Fibroblast of lung (primary cell): ENCODE measurements at regions not wholly inside any gene's neighbourhood (a gene's known extent, or its start where the extent isn't known, plus 50 kb on each side); places are given as distances from the start of the nearest gene placed in this dataset.

Experiments used
- EZH2 ChIP-seq: IDR thresholded peaks from 2 replicates; pipeline ENCODE4 v1.5.1; 2012; ENCODE audit warnings: low read length, control low read depth, mild to moderate bottlenecking; ENCODE audit errors: missing control alignments
- TF ChIP-seq, protein P1 (sequence below), 2 donors: IDR thresholded peaks in 1 of 2; conservative IDR thresholded peaks in 1 of 2; 1 replicate in 1 of 2; 2 replicates in 1 of 2; pipeline ENCODE4 v1.5.1; 2011 to 2012; ENCODE audit warnings: low read length in 2 of 2, control low read depth in 1 of 2, inconsistent platforms in 1 of 2, low read depth in 1 of 2, mild to moderate bottlenecking in 1 of 2

DNA sequence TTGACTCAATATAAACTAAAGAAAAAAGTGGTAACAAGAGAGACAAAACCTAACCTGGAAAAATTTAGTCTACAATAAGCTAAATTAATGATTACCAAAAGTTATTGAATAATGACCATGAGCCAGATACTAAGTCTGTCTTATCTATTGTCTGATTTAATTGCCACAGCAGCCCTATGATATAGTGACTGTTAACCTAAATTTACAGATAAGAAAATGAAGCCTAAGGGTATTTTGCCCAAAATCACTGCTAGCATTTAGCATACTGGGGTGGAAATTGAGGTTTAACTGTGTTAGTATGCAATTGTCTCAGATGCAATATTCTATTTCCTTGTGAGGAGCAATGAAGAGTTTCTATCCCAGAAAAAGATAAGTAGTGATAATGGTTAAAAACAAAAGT, 361.0 kb upstream of the EYS start:
- no peak for TF ChIP-seq EZH2
- TF ChIP-seq, protein P1, sequence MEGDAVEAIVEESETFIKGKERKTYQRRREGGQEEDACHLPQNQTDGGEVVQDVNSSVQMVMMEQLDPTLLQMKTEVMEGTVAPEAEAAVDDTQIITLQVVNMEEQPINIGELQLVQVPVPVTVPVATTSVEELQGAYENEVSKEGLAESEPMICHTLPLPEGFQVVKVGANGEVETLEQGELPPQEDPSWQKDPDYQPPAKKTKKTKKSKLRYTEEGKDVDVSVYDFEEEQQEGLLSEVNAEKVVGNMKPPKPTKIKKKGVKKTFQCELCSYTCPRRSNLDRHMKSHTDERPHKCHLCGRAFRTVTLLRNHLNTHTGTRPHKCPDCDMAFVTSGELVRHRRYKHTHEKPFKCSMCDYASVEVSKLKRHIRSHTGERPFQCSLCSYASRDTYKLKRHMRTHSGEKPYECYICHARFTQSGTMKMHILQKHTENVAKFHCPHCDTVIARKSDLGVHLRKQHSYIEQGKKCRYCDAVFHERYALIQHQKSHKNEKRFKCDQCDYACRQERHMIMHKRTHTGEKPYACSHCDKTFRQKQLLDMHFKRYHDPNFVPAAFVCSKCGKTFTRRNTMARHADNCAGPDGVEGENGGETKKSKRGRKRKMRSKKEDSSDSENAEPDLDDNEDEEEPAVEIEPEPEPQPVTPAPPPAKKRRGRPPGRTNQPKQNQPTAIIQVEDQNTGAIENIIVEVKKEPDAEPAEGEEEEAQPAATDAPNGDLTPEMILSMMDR (conservative IDR thresholded peaks at IDR 0.05 in 1 of 2, IDR thresholded peaks at IDR 0.05 in 1 of 2; ENCODE audit: low read depth in 1 of 2, low read length in 2 of 2) = no peak
